Smooth muscle cell (in vitro differentiated cells): ENCODE measurements at regions not wholly inside any gene's neighbourhood (a gene's known extent, or its start where the extent isn't known, plus 50 kb on each side); places are given as distances from the start of the nearest gene placed in this dataset.

Experiments used
- DNase-seq: peaks from one replicate; lab custom pipeline; 2025; ENCODE audit not compliant: unreplicated experiment; lab: John Stamatoyannopoulos, UW
- H2AFZ ChIP-seq: fragments of 200-600 bp; sonication (generic); 2 replicates; pipeline ENCODE4 v1.6.0; 2016; ENCODE audit warnings: antibody characterized with exemption, low read depth, mild to moderate bottlenecking
- H3F3A ChIP-seq: fragments of 200-600 bp; sonication (generic); 2 replicates; pipeline ENCODE4 v1.6.0; 2017; ENCODE audit warnings: antibody characterized with exemption, low read depth
- H3K27ac ChIP-seq: fragments of 200-600 bp; sonication (generic); 2 replicates; pipeline ENCODE4 v1.5.1; 2016; ENCODE audit warnings: low read depth, mild to moderate bottlenecking
- H3K27me3 ChIP-seq: fragments of 200-600 bp; sonication (generic); 2 replicates; pipeline ENCODE4 v1.6.1; 2016; ENCODE audit warnings: low read depth, mild to moderate bottlenecking
- H3K36me3 ChIP-seq: fragments of 200-600 bp; sonication (generic); 2 replicates; pipeline ENCODE4 v1.5.1; 2016; ENCODE audit warnings: low read depth
- H3K4me1 ChIP-seq: fragments of 200-600 bp; sonication (generic); 2 replicates; pipeline ENCODE4 v1.5.1; 2016; ENCODE audit warnings: low read depth
- H3K4me2 ChIP-seq: fragments of 200-600 bp; sonication (generic); 2 replicates; pipeline ENCODE4 v1.6.0; 2016; ENCODE audit warnings: mild to moderate bottlenecking
- H3K4me3 ChIP-seq: fragments of 200-600 bp; sonication (generic); 2 replicates; pipeline ENCODE4 v1.5.1; 2016; ENCODE audit warnings: mild to moderate bottlenecking
- H3K79me2 ChIP-seq: fragments of 200-600 bp; sonication (generic); 2 replicates; pipeline ENCODE4 v1.6.0; 2016; ENCODE audit warnings: low read depth, mild to moderate bottlenecking
- H3K9ac ChIP-seq: fragments of 200-600 bp; sonication (generic); 2 replicates; pipeline ENCODE4 v1.6.0; 2016; ENCODE audit warnings: low read depth
- H3K9me3 ChIP-seq: fragments of 200-600 bp; sonication (generic); replicated peaks from 2 replicates; pipeline ENCODE4 v1.5.1; 2016; ENCODE audit warnings: low read depth
- H4K20me1 ChIP-seq: fragments of 200-600 bp; sonication (generic); 2 replicates; pipeline ENCODE4 v1.6.0; 2016; ENCODE audit warnings: low read depth
- WGBS: methylation state at CpG from one replicate; pipeline ENCODE4 v1.1.7; 2016; ENCODE audit warnings: low lambda C conversion rate; 5-methylcytosine and 5-hydroxymethylcytosine counted together
- TF ChIP-seq, protein P1 (sequence below): fragments of 200-600 bp; sonication (generic); IDR thresholded peaks from 2 replicates; pipeline ENCODE4 v1.5.1; 2017; ENCODE audit warnings: borderline replicate concordance, mild to moderate bottlenecking, antibody characterized with exemption; ENCODE audit not compliant: insufficient read depth, poor library complexity, severe bottlenecking

DNA sequence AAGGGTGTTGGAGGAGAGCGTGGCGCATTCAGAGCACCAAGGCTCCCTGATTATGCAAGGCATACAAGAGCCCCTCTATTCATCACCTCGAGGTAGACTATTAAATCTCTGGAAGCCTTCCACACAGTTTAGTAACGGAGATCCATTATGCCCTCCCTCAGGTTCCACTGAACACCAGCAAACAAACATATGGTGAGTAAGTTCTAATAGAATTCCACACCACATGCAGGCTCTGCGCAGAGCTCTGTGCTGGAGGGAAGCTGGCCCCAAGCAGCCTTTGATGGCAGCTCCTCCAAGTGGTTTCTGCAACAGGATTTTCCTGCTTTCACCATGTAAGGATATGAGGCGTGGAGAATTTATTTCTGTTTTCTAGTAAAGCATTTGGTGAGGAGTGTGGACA is 238.6 kb downstream of the C1D start:
- no peaks in the 10 kb centered on the region for H3K4me1 ChIP-seq
- H3K9me3 ChIP-seq, result no peaks in the 10 kb centered on the region
- no peaks in the 10 kb centered on the region for H3F3A ChIP-seq
- H3K27ac ChIP-seq, result no peak overlapping the region
- no peak overlapping the region for H3K4me2 ChIP-seq
- H3K4me3 ChIP-seq, result no peak overlapping the region
- TF ChIP-seq, protein P1, sequence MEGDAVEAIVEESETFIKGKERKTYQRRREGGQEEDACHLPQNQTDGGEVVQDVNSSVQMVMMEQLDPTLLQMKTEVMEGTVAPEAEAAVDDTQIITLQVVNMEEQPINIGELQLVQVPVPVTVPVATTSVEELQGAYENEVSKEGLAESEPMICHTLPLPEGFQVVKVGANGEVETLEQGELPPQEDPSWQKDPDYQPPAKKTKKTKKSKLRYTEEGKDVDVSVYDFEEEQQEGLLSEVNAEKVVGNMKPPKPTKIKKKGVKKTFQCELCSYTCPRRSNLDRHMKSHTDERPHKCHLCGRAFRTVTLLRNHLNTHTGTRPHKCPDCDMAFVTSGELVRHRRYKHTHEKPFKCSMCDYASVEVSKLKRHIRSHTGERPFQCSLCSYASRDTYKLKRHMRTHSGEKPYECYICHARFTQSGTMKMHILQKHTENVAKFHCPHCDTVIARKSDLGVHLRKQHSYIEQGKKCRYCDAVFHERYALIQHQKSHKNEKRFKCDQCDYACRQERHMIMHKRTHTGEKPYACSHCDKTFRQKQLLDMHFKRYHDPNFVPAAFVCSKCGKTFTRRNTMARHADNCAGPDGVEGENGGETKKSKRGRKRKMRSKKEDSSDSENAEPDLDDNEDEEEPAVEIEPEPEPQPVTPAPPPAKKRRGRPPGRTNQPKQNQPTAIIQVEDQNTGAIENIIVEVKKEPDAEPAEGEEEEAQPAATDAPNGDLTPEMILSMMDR, result no peak
- H4K20me1 ChIP-seq, result no peaks in the 10 kb centered on the region
- no peaks in the 10 kb centered on the region for H3K27me3 ChIP-seq
- H3K9ac ChIP-seq, result no peak overlapping the region
- H3K36me3 ChIP-seq, result no peaks in the 10 kb centered on the region
- no peak overlapping the region for H2AFZ ChIP-seq
- WGBS, result 91% methylated on average over 6 of the region's 6 CpGs
- no peak for DNase-seq
- H3K79me2 ChIP-seq, result no peaks in the 10 kb centered on the region

DNA sequence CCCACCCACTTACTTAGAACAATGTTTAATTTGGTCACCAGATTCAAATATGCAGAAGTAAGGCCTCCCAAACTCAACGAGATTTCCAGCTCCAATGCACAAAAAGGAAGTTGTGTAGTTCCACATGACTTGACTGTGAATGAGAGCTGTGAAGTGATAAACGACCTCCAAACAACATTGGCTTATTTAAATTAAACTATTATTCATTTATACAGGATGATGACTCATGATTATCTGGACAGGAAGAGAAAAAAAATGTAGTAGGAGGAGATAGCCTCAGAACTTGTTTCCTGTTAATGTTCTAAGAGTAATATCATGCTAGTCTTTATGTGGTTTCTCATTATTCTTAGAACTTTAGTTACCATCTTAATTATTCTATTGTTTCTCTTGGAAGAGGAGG is 237.3 kb downstream of the C1D start:
- Histone ChIP-seq H3K36me3 (no peaks in the 10 kb centered on the region), H3K27me3 (no peaks in the 10 kb centered on the region), H3K9me3 (no peaks in the 10 kb centered on the region), H3K79me2 (no peaks in the 10 kb centered on the region), H3K27ac (no peak overlapping the region), H4K20me1 (no peaks in the 10 kb centered on the region), H3F3A (no peaks in the 10 kb centered on the region), H3K4me2 (no peak overlapping the region), H3K9ac (no peak overlapping the region), H2AFZ (no peak overlapping the region), H3K4me3 (no peak overlapping the region), H3K4me1 (no peaks in the 10 kb centered on the region)
- TF ChIP-seq, protein P1, result no peak
- no peak for DNase-seq
- WGBS, result 46% methylated on average over 2 of the region's 2 CpGs

DNA sequence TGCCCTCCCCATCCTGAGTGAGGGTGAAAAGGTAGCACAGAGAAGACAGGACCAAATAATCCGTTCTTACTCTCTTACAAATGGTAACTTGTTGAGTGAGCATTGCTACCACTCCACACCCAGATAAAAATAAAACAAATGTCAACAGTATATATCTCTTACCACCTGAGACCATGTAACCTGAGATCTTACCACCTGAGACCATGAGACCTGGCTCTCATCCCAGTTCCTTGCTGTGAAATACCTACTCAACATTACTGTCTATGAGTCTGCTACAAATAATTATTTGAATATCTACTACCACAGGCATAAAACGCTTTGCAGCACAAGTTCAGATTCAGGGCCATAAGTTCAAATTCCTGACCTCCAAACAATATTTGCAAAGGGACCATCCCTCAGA is 234.7 kb downstream of the C1D start:
- TF ChIP-seq, protein P1, result no peak
- Histone ChIP-seq H3K9ac (no peak overlapping the region), H2AFZ (no peak overlapping the region), H3K4me1 (no peaks in the 10 kb centered on the region), H3K79me2 (no peaks in the 10 kb centered on the region), H3K9me3 (no peaks in the 10 kb centered on the region), H3K27me3 (no peaks in the 10 kb centered on the region), H4K20me1 (no peaks in the 10 kb centered on the region), H3F3A (no peaks in the 10 kb centered on the region), H3K4me2 (no peak overlapping the region), H3K36me3 (no peaks in the 10 kb centered on the region), H3K27ac (no peak overlapping the region), H3K4me3 (no peak overlapping the region)
- 83% methylated on average over 2 of the region's 2 CpGs for WGBS
- no peak for DNase-seq

DNA sequence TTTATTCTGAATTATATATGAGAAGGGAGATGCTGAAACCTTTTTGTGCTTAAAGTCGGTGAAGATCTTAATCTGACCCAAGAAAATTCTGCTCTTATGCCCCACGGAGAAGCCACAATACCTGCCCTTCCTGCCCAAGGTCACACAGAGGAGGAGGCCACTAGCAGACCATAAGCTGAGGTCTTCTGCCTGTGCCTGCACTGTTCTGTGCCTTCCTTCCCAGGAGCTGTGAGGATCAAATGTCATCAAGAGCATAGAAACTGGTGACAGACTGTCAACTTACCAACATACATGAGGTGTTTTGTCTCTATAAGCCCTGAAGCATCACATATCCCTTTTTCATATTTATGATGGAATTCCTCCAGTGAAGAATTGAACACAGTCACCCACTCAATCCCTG is 233.3 kb downstream of the C1D start:
- Histone ChIP-seq H3K4me1 (no peaks in the 10 kb centered on the region), H3K27me3 (no peaks in the 10 kb centered on the region), H3K79me2 (no peaks in the 10 kb centered on the region), H3F3A (no peaks in the 10 kb centered on the region), H3K9ac (no peak overlapping the region), H4K20me1 (no peaks in the 10 kb centered on the region), H3K9me3 (no peaks in the 10 kb centered on the region), H3K36me3 (no peaks in the 10 kb centered on the region), H3K4me3 (no peak overlapping the region), H3K27ac (no peak overlapping the region), H2AFZ (no peak overlapping the region), H3K4me2 (no peak overlapping the region)
- 88% methylated on average over 2 of the region's 2 CpGs for WGBS
- no peak for DNase-seq
- TF ChIP-seq, protein P1, result no peak
